HG02938 (cell line): ENCODE measurements at regions not wholly inside any gene's neighbourhood (a gene's known extent, or its start where the extent isn't known, plus 50 kb on each side); places are given as distances from the start of the nearest gene placed in this dataset.

ENCODE experiments used
- ATAC-seq: cut with Tn5 transposase; IDR thresholded peaks from one replicate; pipeline ENCODE4 v1.9.1; 2021; ENCODE audit warnings: mild to moderate bottlenecking, moderate library complexity; ENCODE audit not compliant: unreplicated experiment

GRCh38 chr5:113900141-113900540 is 386.6 kb downstream of the YTHDC2 start:
- no peak for ATAC-seq

GRCh38 chr5:113900816-113901215 is 387.3 kb downstream of the YTHDC2 start:
- ATAC-seq: no peak

- ATAC-seq: no peak
These were observed 388.2 kb downstream of the YTHDC2 start for GRCh38 chr5:113901718-113902117.

- no peak for ATAC-seq
These were observed 389.6 kb downstream of the YTHDC2 start for GRCh38 chr5:113902917-113903660.

GRCh38 chr5:113909782-113910181 is 396.3 kb downstream of the YTHDC2 start:
- no peak for ATAC-seq

- ATAC-seq: no peak
These were observed 404.5 kb downstream of the YTHDC2 start for GRCh38 chr5:113917997-113918396.

GRCh38 chr5:113922343-113922742 is 408.8 kb downstream of the YTHDC2 start:
- ATAC-seq: no peak

GRCh38 chr5:113935453-113935852 is 422.0 kb downstream of the YTHDC2 start:
- no peak for ATAC-seq

- ATAC-seq: no peak
These were observed 423.8 kb downstream of the YTHDC2 start for GRCh38 chr5:113937301-113937700.

- ATAC-seq: no peak
These were observed 421.9 kb upstream of the KCNN2 start for GRCh38 chr5:113939988-113940387.

GRCh38 chr5:113950186-113950585 is 411.7 kb upstream of the KCNN2 start:
- no peak for ATAC-seq

- ATAC-seq: no peak
These were observed 396.6 kb upstream of the KCNN2 start for GRCh38 chr5:113965225-113965624.

- no peak for ATAC-seq
These were observed 392.0 kb upstream of the KCNN2 start for GRCh38 chr5:113969901-113970300.

GRCh38 chr5:113971454-113971853 is 390.4 kb upstream of the KCNN2 start:
- no peak for ATAC-seq

- no peak for ATAC-seq
These were observed 386.9 kb upstream of the KCNN2 start for GRCh38 chr5:113974976-113975375.

GRCh38 chr5:113984928-113985327 is 376.9 kb upstream of the KCNN2 start:
- ATAC-seq: no peak

GRCh38 chr5:113985505-113985904 is 376.4 kb upstream of the KCNN2 start:
- no peak for ATAC-seq

- no peak for ATAC-seq
These were observed 372.5 kb upstream of the KCNN2 start for GRCh38 chr5:113989278-113989912.

- ATAC-seq: no peak
These were observed 372.0 kb upstream of the KCNN2 start for GRCh38 chr5:113989913-113990305.

GRCh38 chr5:114001076-114001475 is 360.8 kb upstream of the KCNN2 start:
- no peak for ATAC-seq

GRCh38 chr5:114006582-114006981 is 355.3 kb upstream of the KCNN2 start:
- no peak for ATAC-seq

GRCh38 chr5:114007678-114008077 is 354.2 kb upstream of the KCNN2 start:
- no peak for ATAC-seq

- no peak for ATAC-seq
These were observed 351.5 kb upstream of the KCNN2 start for GRCh38 chr5:114010362-114010761.
